K562 (cell line): ENCODE measurements at regions not wholly inside any gene's neighbourhood (a gene's known extent, or its start where the extent isn't known, plus 50 kb on each side); places are given as distances from the start of the nearest gene placed in this dataset.
"Not testable (repeated sequence)": the region's sequence is repeated elsewhere in the genome, so short reads cannot be mapped to it uniquely, and the experiment has no call there.

Experiments used
- ATAC-seq: fragments of 200-7000 bp; cut with Tn5 transposase; 3 replicates; pipeline ENCODE4 v1.9.1; 2020; ENCODE audit warnings: moderate library complexity
- BruUV-seq: library from RNA; stranded (reverse); fragments of 400-500 nt; replicated peaks from 2 replicates; lab custom pipeline; 2021; lab: Mats Ljungman, UMichigan
- CTCF ChIA-PET: fragments of 300-600 bp; formaldehyde crosslinking; extraction: SDS; loops from one replicate; lab custom pipeline; 2021; ENCODE audit warnings: low intra/inter-chr PET ratio; lab: Yijun Ruan, JAX
- POLR2A ChIA-PET: fragments of 300-600, 350-650 bp; sonication (Branson Sonifier 250); formaldehyde crosslinking; extraction: SDS; loops from one replicate; lab custom pipeline; 2021; ENCODE audit warnings: antibody characterized with exemption, inconsistent platforms; lab: Yijun Ruan, JAX
- DNase-seq, 4 experiments: peaks; one replicate each; pipeline versions ENCODE4 v3.0.0 to v3.0.0-alpha.2; 2011 to 2018; ENCODE audit warnings: low spot score in 3 of 4, mixed read lengths in 3 of 4; ENCODE audit errors: extremely low read depth in 1 of 4
- FAIRE-seq: peaks from 2 replicates; lab custom pipeline; 2011; peaks lifted over from hg19 to GRCh38; lab: Jason Lieb, UNC
- H2AFZ ChIP-seq: 2 replicates; pipeline ENCODE4 v1.6.0; 2011; ENCODE audit warnings: low read depth, low read length, control low read depth, inconsistent platforms
- H3K27ac ChIP-seq: fragments of 200-600 bp; 3 replicates; pipeline ENCODE4 v1.8.0; 2011; ENCODE audit warnings: low read depth, mild to moderate bottlenecking, control low read depth, inconsistent platforms, low read length, moderate library complexity, mixed read lengths; ENCODE audit errors: extremely low read depth
- H3K27me3 ChIP-seq, 2 experiments: fragments of 300-600 bp in 1 of 2; 2 replicates in 1 of 2; 3 replicates in 1 of 2; pipeline versions ENCODE4 v1.6.0 to v1.8.0; 2011; ENCODE audit warnings: inconsistent platforms in 2 of 2, low read length in 2 of 2, mild to moderate bottlenecking in 1 of 2, mixed read lengths in 1 of 2, moderate library complexity in 1 of 2; ENCODE audit not compliant: control insufficient read depth in 2 of 2, insufficient read depth in 2 of 2
- H3K36me3 ChIP-seq: fragments of 300-600 bp; 3 replicates; pipeline ENCODE4 v1.8.0; 2011; ENCODE audit warnings: mild to moderate bottlenecking, low read length, inconsistent platforms; ENCODE audit not compliant: control insufficient read depth, insufficient read depth
- H3K4me1 ChIP-seq, 2 experiments: fragments of 200-600 bp in 1 of 2; replicated peaks in 1 of 2; 2 replicates in 1 of 2; 3 replicates in 1 of 2; pipeline versions ENCODE4 v1.5.1 to v1.8.0; 2011; ENCODE audit warnings: inconsistent platforms in 2 of 2, low read length in 2 of 2, mild to moderate bottlenecking in 1 of 2, mixed read lengths in 1 of 2, moderate library complexity in 1 of 2; ENCODE audit not compliant: control insufficient read depth in 2 of 2, insufficient read depth in 2 of 2
- H3K4me2 ChIP-seq: 2 replicates; pipeline ENCODE4 v1.6.1; 2011; ENCODE audit warnings: low read length, control low read depth, inconsistent platforms, mixed read lengths; ENCODE audit not compliant: insufficient read depth
- H3K4me3 ChIP-seq: fragments of 200-600 bp; sonication (generic), shearing (Covaris generic); 2 replicates; pipeline ENCODE4 v1.5.1; 2016; ENCODE audit warnings: control low read depth, inconsistent platforms
- H3K79me2 ChIP-seq: fragments of 200-600 bp; 3 replicates; pipeline ENCODE4 v1.8.0; 2011; ENCODE audit warnings: low read length, inconsistent platforms; ENCODE audit not compliant: control insufficient read depth, insufficient read depth
- H3K9ac ChIP-seq, 2 experiments: 2 replicates each; pipeline versions ENCODE4 v1.6.0 to v1.6.1; 2011; ENCODE audit warnings: low read depth in 2 of 2, low read length in 2 of 2, control low read depth in 1 of 2, inconsistent platforms in 1 of 2, mild to moderate bottlenecking in 1 of 2, mixed read lengths in 1 of 2; ENCODE audit not compliant: insufficient read depth in 1 of 2
- H3K9me1 ChIP-seq: one replicate; pipeline ENCODE4 v1.6.0; 2011; ENCODE audit warnings: inconsistent platforms, mild to moderate bottlenecking, low read length, moderate library complexity; ENCODE audit not compliant: control insufficient read depth, insufficient read depth
- H3K9me3 ChIP-seq: replicated peaks from 2 replicates; pipeline ENCODE4 v1.5.1; 2011; ENCODE audit warnings: low read depth, low read length, inconsistent platforms; ENCODE audit not compliant: control insufficient read depth, insufficient read depth
- H4K20me1 ChIP-seq: replicated peaks from 2 replicates; pipeline ENCODE4 v1.6.1; 2011; ENCODE audit warnings: low read length, inconsistent platforms, mixed read lengths; ENCODE audit not compliant: control insufficient read depth, insufficient read depth
- CBFA2T3 ChIP-seq: fragments of 450-650 bp; IDR thresholded peaks from 2 replicates; pipeline ENCODE4 v1.6.1; 2017
- CEBPB ChIP-seq: fragments of 450-650 bp; IDR thresholded peaks from 2 replicates; pipeline ENCODE4 v1.6.1; 2016; ENCODE audit warnings: missing genetic modification characterization, missing compliant biosample characterization
- CXXC5 ChIP-seq: fragments of 250-450 bp; sonication (Bioruptor Pico); IDR thresholded peaks from 2 replicates; pipeline ENCODE4 v1.8.0; 2022; ENCODE audit warnings: inconsistent platforms, mild to moderate bottlenecking, moderate library complexity
- DPF2 ChIP-seq: fragments of 450-650 bp; IDR thresholded peaks from 2 replicates; pipeline ENCODE4 v1.6.1; 2016
- ELF2 ChIP-seq: fragments of 250-450 bp; sonication (Bioruptor Pico); IDR thresholded peaks from 2 replicates; pipeline ENCODE4 v1.5.0; 2021; ENCODE audit warnings: mild to moderate bottlenecking
- GABPA ChIP-seq: fragments of 200-800 bp; sonication (Bioruptor generic); conservative IDR thresholded peaks from 2 replicates; pipeline ENCODE4 v1.6.1; 2016; ENCODE audit warnings: low read depth, missing genetic modification characterization, missing compliant biosample characterization
- KLF10 ChIP-seq: fragments of 250-450 bp; sonication (Bioruptor Pico); IDR thresholded peaks from 2 replicates; pipeline ENCODE4 v1.6.1; 2021; ENCODE audit warnings: matching md5 sums
- MLLT1 ChIP-seq, 2 experiments: fragments of 450-650 bp; IDR thresholded peaks; 2 replicates each; pipeline ENCODE4 v1.6.1; 2016
- NFYB ChIP-seq: IDR thresholded peaks from 2 replicates; pipeline ENCODE4 v1.6.1; 2011; ENCODE audit warnings: mild to moderate bottlenecking, moderate library complexity; ENCODE audit not compliant: insufficient read length; ENCODE audit errors: extremely low read depth
- RFX1 ChIP-seq: fragments of 450-650 bp; IDR thresholded peaks from 2 replicates; pipeline ENCODE4 v1.6.1; 2016; ENCODE audit warnings: mild to moderate bottlenecking, moderate library complexity
- SETDB1 ChIP-seq: IDR thresholded peaks from one replicate; pipeline ENCODE4 v1.6.1; 2012; ENCODE audit warnings: low read length, control low read depth, inconsistent platforms
- THRA ChIP-seq: fragments of 450-650 bp; IDR thresholded peaks from 2 replicates; pipeline ENCODE4 v1.6.1; 2017; ENCODE audit warnings: mild to moderate bottlenecking, moderate library complexity
- ZBED1 ChIP-seq: IDR thresholded peaks from 2 replicates; pipeline ENCODE4 v1.6.1; 2014
- ZNF449 ChIP-seq: fragments of 250-450 bp; sonication (Bioruptor Pico); IDR thresholded peaks from 2 replicates; pipeline ENCODE4 v1.8.0; 2022; ENCODE audit warnings: moderate library complexity, mild to moderate bottlenecking, inconsistent platforms
- WGBS: fragments of 100-300 bp; shearing (Covaris generic); methylation state at CpG from one replicate; pipeline ENCODE4 v1.1.6; 2016; ENCODE audit warnings: low coverage, mixed read lengths; ENCODE audit not compliant: insufficient coverage; ENCODE audit errors: missing lambda C conversion rate; 5-methylcytosine and 5-hydroxymethylcytosine counted together
- in situ Hi-C: fragments of 300-500 bp; cut with MboI; formaldehyde crosslinking; loops from 4 replicates; pipeline ENCODE4 v1.15.0; 2018; ENCODE audit warnings: inconsistent platforms, mixed read lengths
- intact Hi-C: fragments of 100-400 bp; cut with micrococcal nuclease; formaldehyde crosslinking; loops from 2 replicates; pipeline ENCODE4 v1.14.2; 2022

GRCh38 chr5:62230876-62231388 is 75.1 kb upstream of the KIF2A start:
- H3K4me3 ChIP-seq, FAIRE-seq, H3K79me2 ChIP-seq, H3K4me2 ChIP-seq, H3K9me3 ChIP-seq, H4K20me1 ChIP-seq, H2AFZ ChIP-seq, in situ Hi-C loops, DNase-seq, H3K9me1 ChIP-seq, intact Hi-C loops, H3K9ac ChIP-seq, H3K27me3 ChIP-seq, ATAC-seq, H3K36me3 ChIP-seq, H3K4me1 ChIP-seq, BruUV-seq, H3K27ac ChIP-seq: not testable (repeated sequence)
- 27% methylated on average over 2 of the region's 3 CpGs for whole genome bisulfite sequencing
- peak; percentile 46 for TF ChIP-seq GABPA (tag)
- TF ChIP-seq CEBPB (tag), result 0 out of 2 replicates have a peak, but pooled peaks have one; percentile 41
- peak; percentile 37 for TF ChIP-seq RFX1
- ChIA-PET POLR2A (interaction anchor here (1.0 kb wide), 1 partner anchor 172 kb away, joined by 4 read pairs; the partner anchor contains the start of gene DIMT1), CTCF (interaction anchor here (0.6 kb wide), 1 partner anchor 211 kb away, joined by 3 read pairs; no protein-coding TSS in a partner anchor)

GRCh38 chr5:62231576-62231975 is 74.4 kb upstream of the KIF2A start:
- Histone ChIP-seq H3K4me1 (peaks cover 0 to 4% of the 10 kb centered on the region in 2 experiments; a peak in 1 of 5 replicates), H3K9ac (no peak overlapping the region; a peak in 1 of 4 replicates), H3K4me3 (no peak overlapping the region), H3K4me2 (no peak overlapping the region), H3K27ac (no peak overlapping the region), H3K9me1 (no peaks in the 10 kb centered on the region), H3K79me2 (no peaks in the 10 kb centered on the region), H4K20me1 (no peaks in the 10 kb centered on the region), H3K27me3 (no peaks in the 10 kb centered on the region), H2AFZ (no peak overlapping the region), H3K9me3 (no peaks in the 10 kb centered on the region), H3K36me3 (no peaks in the 10 kb centered on the region)
- ChIA-PET POLR2A (no interaction called here), CTCF (no interaction called here)
- FAIRE-seq, result no peak
- intact Hi-C loops (no loop called here), in situ Hi-C loops (no loop called here)
- no TSS peak for BruUV-seq
- no peak for DNase-seq
- ATAC-seq, result no peak
- WGBS, result 53% methylated on average over 7 of the region's 9 CpGs
- TF ChIP-seq KLF10 (no peak), CXXC5 (no peak), NFYB (no peak), THRA (no peak), CBFA2T3 (no peak), DPF2 (no peak), MLLT1 (IDR thresholded peaks at IDR 0.05) (no peak), ELF2 (CRISPR knock-in tag) (no peak), SETDB1 (no peak), ZBED1 (no peak), ZNF449 (CRISPR knock-in tag) (no peak)
